ENCODE measurements at regions not wholly inside any gene's neighbourhood (a gene's known extent, or its start where the extent isn't known, plus 50 kb on each side); places are given as distances from the start of the nearest gene placed in this dataset.

- no peak for DNase-seq (ENCODE audit: low read depth)
Observed at GRCh38 chr3:150073513-150073912, 102.8 kb upstream of the PFN2 start.

GRCh38 chr3:150073031-150073430 is 102.3 kb upstream of the PFN2 start:
- peak; percentile 51 for DNase-seq (ENCODE audit: low read depth)

- no peak for DNase-seq (ENCODE audit: low read depth)
Observed at GRCh38 chr3:150072576-150072975, 101.9 kb upstream of the PFN2 start.

DNA sequence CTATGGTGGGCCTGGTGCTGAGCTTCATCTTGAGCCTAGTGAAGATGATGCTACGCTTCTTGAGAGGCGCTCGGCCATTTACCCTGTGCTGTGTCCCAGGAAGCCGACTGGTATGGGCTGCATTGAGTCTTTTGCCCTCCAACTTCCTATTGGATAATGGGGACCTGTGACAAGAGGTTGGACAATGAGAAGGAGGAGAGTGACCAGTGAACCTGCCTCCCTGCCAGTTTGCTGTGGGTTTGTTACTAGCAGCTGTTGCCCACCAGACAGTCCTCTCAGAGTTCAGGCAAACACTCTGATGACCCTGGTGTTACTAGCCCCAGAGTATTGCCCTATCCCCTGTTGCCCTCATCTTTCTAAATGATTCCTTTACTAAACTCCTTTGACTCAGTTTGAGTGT is 99.6 kb upstream of the PFN2 start:
- DNase-seq (ENCODE audit: low read depth), result peak; percentile 83

DNA sequence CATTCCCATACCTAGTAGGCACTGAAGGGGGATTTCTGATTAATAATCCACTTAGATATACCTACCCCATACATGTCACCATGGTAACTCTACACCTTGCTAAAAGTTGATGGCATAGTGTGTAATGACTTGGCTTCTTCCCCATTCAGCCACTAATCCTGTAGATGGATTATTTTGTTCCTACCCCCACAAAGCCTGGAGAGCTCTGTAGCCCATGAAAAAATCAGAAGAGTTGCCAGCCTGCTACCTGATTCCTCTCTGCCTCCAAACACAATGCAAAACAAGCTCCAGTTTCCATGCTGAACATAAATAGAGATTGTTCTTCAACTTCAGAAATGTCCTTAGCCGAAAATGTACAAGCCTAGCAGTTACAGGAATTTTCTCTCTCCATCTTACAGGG is 98.9 kb upstream of the PFN2 start:
- peak; percentile 53 for DNase-seq (ENCODE audit: low read depth)

DNA sequence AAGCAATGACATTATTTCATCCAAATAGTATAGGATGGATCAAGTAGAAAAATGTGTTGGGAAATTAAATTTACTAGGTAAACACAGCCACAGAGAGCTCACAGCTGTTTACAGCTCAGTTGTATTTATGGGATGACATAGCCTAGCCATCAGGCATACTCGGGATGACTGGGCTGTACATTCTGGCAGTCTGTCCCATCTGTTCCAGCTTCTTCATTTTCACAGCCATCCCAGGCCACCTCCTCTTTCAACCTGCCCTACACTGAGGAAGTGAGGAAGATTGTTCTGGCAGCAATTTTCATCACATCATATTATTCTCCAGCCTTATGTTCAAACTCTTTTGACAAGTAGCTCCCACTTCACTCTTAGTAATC is 98.4 kb upstream of the PFN2 start:
- DNase-seq (ENCODE audit: low read depth), result peak; percentile 76

GRCh38 chr3:150068440-150069153 is 97.9 kb upstream of the PFN2 start:
- DNase-seq (ENCODE audit: low read depth), result no peak

- DNase-seq (ENCODE audit: low read depth), result no peak
Observed at GRCh38 chr3:150067561-150067960, 96.9 kb upstream of the PFN2 start.

- peak; percentile 38 for DNase-seq (ENCODE audit: low read depth)
Observed at GRCh38 chr3:150064971-150065370, 94.3 kb upstream of the PFN2 start.

GRCh38 chr3:150063237-150063636 is 92.5 kb upstream of the PFN2 start:
- peak; percentile 87 for DNase-seq (ENCODE audit: low read depth)

DNA sequence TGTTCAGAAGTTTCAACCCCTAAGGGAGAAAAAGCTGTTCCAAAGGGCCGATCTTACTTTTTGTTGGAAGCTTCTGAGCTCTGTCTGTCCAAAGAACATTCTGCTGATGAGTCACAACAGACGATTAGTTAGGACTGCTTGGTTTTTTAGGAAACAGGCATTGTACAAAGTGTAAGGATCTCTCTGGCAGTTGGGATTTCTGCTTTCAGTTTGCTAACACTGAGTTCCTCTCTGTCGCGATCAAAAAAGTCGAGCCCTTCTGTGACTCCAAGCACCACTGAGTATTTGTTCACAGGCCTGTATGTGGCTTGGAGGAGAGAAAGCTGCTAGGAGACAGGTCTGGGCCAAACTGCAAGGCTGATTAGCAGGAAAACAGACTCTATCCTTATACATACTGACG is 91.8 kb upstream of the PFN2 start:
- peak; percentile 83 for DNase-seq (ENCODE audit: low read depth)

GRCh38 chr3:150061288-150062024 is 90.8 kb upstream of the PFN2 start:
- peak; percentile 99 for DNase-seq (ENCODE audit: low read depth)

- no peak for DNase-seq (ENCODE audit: low read depth)
Observed at GRCh38 chr3:150059729-150060128, 89.0 kb upstream of the PFN2 start.

GRCh38 chr3:150059241-150059640 is 88.5 kb upstream of the PFN2 start:
- peak; percentile 79 for DNase-seq (ENCODE audit: low read depth)

GRCh38 chr3:150057227-150057626 is 86.5 kb upstream of the PFN2 start:
- DNase-seq (ENCODE audit: low read depth), result no peak

DNA sequence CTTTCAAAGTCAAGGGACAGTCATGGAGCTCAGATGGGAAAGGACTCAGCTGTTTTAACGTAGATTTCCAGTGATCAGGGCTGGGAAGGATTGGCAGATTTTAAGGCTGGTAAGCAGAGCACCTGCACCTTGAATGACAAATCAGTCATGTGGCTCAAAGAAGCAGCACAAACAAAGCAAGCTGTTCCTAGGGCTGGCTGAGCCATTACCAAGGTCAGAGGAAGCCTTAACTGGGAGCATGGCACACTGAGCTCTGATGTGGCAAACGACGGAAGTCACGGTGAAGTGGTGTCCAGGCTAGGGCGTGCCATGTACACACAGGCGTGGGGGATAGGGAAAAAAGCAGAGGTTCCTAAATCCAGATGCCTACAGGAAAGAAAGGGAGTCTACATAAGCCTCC is 84.6 kb upstream of the PFN2 start:
- no peak for DNase-seq (ENCODE audit: low read depth)

DNA sequence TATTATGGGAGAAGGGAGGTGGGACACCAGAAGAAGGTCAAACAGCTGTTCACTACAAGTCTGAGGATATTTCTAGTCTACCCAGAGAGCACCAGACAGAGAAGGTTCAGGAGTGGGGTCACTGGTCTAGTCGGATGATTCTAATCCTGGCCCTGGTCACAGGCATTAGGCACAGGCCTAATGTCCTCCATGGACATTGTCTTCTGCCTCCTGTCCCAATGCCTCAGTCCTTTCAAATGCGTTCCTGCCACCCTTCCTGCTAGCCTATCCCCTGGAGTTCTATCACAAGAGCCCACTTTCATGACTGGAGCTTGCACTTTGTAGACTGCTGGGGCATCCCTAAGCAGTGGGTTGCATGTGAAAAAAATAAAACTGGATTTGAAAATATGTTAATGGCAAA is 83.9 kb upstream of the PFN2 start:
- no peak for DNase-seq (ENCODE audit: low read depth)

GRCh38 chr3:150050510-150050909 is 79.8 kb upstream of the PFN2 start:
- DNase-seq (ENCODE audit: low read depth), result no peak

GRCh38 chr3:150049317-150049716 is 78.6 kb upstream of the PFN2 start:
- DNase-seq (ENCODE audit: low read depth), result no peak

GRCh38 chr3:150041877-150042276 is 71.2 kb upstream of the PFN2 start:
- DNase-seq (ENCODE audit: low read depth), result no peak

- no peak for DNase-seq (ENCODE audit: low read depth)
Observed at GRCh38 chr3:150040097-150040496, 69.4 kb upstream of the PFN2 start.

- DNase-seq (ENCODE audit: low read depth), result no peak
Observed at GRCh38 chr3:150038830-150039229, 68.1 kb upstream of the PFN2 start.

GRCh38 chr3:150036780-150037179 is 66.1 kb upstream of the PFN2 start:
- DNase-seq (ENCODE audit: low read depth), result no peak

All from myocyte (in vitro differentiated cells).